ENCODE measurements at regions not wholly inside any gene's neighbourhood (a gene's known extent, or its start where the extent isn't known, plus 50 kb on each side); places are given as distances from the start of the nearest gene placed in this dataset.
A peak's percentile ranks its signal among the peaks of the same experiment; 100 is the strongest.

DNA sequence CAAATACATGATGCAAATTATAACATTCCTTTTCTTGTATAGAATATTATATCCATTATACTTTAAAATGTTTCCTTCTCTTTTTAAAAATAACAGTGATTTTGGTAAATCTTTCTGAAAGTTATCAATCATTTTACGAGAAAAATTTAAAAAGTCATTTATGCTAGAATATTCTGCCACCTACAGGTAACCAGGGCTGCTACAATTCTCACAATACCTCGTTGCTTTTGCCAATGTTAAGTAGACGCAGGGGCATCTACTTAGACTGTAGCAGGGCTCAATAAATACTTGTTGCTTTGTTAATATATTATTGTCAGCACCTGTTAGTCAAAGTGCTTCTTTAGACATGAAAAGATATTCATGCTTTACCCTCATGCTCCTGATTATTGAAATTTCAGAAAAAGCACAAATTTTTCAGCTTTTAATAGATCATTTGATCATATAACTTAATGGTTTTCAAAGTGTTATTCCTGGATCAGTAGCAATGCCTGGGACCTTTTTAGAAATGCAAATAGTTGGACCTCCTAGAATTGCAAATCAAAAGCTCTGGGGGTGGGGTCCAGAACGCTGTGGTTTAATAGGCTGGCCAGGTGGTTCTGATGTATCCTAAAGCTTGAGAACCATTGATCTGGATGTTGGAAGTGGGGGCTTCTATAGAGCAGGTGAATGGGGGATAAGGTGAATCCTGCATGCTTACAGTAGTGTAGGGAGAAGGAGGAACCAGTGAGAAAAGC lies 223.6 kb upstream of the PDZRN3 start:
- DNase-seq (ENCODE audit: low spot score) (no peak), ATAC-seq (ENCODE audit: low read depth) (no peak; the same call in 2 of the 3 replicates)
- Histone ChIP-seq H3K9me3 (ENCODE audit: severe bottlenecking) (no peaks in the 10 kb centered on the region), H3K36me3 (ENCODE audit: low read depth) (no peaks in the 10 kb centered on the region), H3K4me1 (ENCODE audit: insufficient read depth, poor library complexity, severe bottlenecking) (no peaks in the 10 kb centered on the region), H3K4me3 (ENCODE audit: severe bottlenecking) (no peak overlapping the region), H3K27me3 (ENCODE audit: insufficient read depth, poor library complexity, severe bottlenecking) (peaks cover 3% of the 10 kb centered on the region), H3K27ac (ENCODE audit: poor library complexity, severe bottlenecking) (no peak overlapping the region)
- TF ChIP-seq CTCF (IDR thresholded peaks at IDR 0.05; ENCODE audit: poor library complexity, severe bottlenecking): peak; percentile 78

GRCh38 chr3:73846951-73847350 lies 222.2 kb upstream of the PDZRN3 start:
- ATAC-seq (ENCODE audit: low read depth): no peak
- TF ChIP-seq CTCF (IDR thresholded peaks at IDR 0.05; ENCODE audit: poor library complexity, severe bottlenecking): no peak
- no peak overlapping the region for H3K4me3 ChIP-seq (ENCODE audit: severe bottlenecking)

DNA sequence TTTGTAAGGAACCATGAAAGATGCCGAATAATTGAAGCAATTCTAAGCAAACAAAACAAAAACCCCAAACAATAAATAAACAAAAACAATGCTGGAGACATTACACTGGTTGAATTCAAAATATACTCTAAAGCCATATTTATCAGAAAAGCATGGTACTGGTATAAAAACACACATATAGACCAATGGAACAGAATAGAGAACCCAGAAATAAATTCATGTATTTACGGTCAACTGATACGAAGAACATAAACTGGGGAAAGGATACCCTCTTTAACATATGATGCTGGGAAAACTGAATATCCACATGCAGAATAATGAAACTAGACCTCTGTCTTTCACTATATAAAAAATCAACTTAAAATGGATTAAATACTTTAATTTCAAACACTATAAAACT lies 214.3 kb upstream of the PDZRN3 start:
- Histone ChIP-seq H3K27me3 (ENCODE audit: insufficient read depth, poor library complexity, severe bottlenecking) (no peaks in the 10 kb centered on the region), H3K9me3 (ENCODE audit: severe bottlenecking) (peaks cover 4% of the 10 kb centered on the region), H3K36me3 (ENCODE audit: low read depth) (no peaks in the 10 kb centered on the region), H3K4me3 (ENCODE audit: severe bottlenecking) (no peak overlapping the region), H3K27ac (ENCODE audit: poor library complexity, severe bottlenecking) (no peak overlapping the region), H3K4me1 (ENCODE audit: insufficient read depth, poor library complexity, severe bottlenecking) (no peaks in the 10 kb centered on the region)
- ATAC-seq (ENCODE audit: low read depth) (no peak), DNase-seq (ENCODE audit: low spot score) (no peak)
- no peak for TF ChIP-seq CTCF (IDR thresholded peaks at IDR 0.05; ENCODE audit: poor library complexity, severe bottlenecking)

More at GRCh38 chr3:73846951-73847350, 222.2 kb upstream of the PDZRN3 start:
- Histone ChIP-seq H3K27me3 (ENCODE audit: insufficient read depth, poor library complexity, severe bottlenecking) (peaks cover 2% of the 10 kb centered on the region), H3K27ac (ENCODE audit: poor library complexity, severe bottlenecking) (no peak overlapping the region), H3K9me3 (ENCODE audit: severe bottlenecking) (no peaks in the 10 kb centered on the region), H3K36me3 (ENCODE audit: low read depth) (no peaks in the 10 kb centered on the region), H3K4me1 (ENCODE audit: insufficient read depth, poor library complexity, severe bottlenecking) (no peaks in the 10 kb centered on the region)
- no peak for DNase-seq (ENCODE audit: low spot score)

GRCh38 chr3:73835945-73836344 lies 211.2 kb upstream of the PDZRN3 start:
- ATAC-seq (ENCODE audit: low read depth) (no peak), DNase-seq (ENCODE audit: low spot score) (no peak)
- Histone ChIP-seq H3K27ac (ENCODE audit: poor library complexity, severe bottlenecking) (no peak overlapping the region), H3K4me1 (ENCODE audit: insufficient read depth, poor library complexity, severe bottlenecking) (no peaks in the 10 kb centered on the region), H3K27me3 (ENCODE audit: insufficient read depth, poor library complexity, severe bottlenecking) (no peaks in the 10 kb centered on the region), H3K4me3 (ENCODE audit: severe bottlenecking) (no peak overlapping the region), H3K36me3 (ENCODE audit: low read depth) (no peaks in the 10 kb centered on the region), H3K9me3 (ENCODE audit: severe bottlenecking) (peaks cover 4% of the 10 kb centered on the region)
- no peak for TF ChIP-seq CTCF (IDR thresholded peaks at IDR 0.05; ENCODE audit: poor library complexity, severe bottlenecking)

DNA sequence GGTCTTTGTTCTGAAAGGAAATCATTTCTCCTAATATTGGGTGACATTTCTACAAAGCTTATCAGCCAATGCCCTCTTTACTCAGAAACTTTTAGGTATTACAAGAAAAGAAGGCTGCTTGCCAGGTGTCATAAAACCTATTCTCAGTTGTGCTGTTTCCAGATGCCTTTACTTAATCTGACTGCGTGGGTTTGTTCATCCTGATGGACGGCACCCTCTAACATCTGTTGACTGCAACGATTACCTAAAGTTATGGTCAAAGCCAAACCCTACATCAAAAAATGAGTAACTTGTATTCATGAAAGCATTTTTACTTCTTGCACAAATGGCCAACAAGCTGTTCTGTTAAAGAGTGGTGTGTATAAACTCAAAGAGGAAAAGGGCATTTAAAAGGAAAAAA lies 207.7 kb upstream of the PDZRN3 start:
- ATAC-seq (ENCODE audit: low read depth) (no peak), DNase-seq (ENCODE audit: low spot score) (no peak)
- H3K36me3 ChIP-seq (ENCODE audit: low read depth): no peaks in the 10 kb centered on the region
- H3K4me1 ChIP-seq (ENCODE audit: insufficient read depth, poor library complexity, severe bottlenecking): no peaks in the 10 kb centered on the region
- H3K27me3 ChIP-seq (ENCODE audit: insufficient read depth, poor library complexity, severe bottlenecking): no peaks in the 10 kb centered on the region
- no peak overlapping the region for H3K4me3 ChIP-seq (ENCODE audit: severe bottlenecking)
- H3K9me3 ChIP-seq (ENCODE audit: severe bottlenecking): peaks cover 4% of the 10 kb centered on the region
- TF ChIP-seq CTCF (IDR thresholded peaks at IDR 0.05; ENCODE audit: poor library complexity, severe bottlenecking): no peak
- H3K27ac ChIP-seq (ENCODE audit: poor library complexity, severe bottlenecking): no peak overlapping the region

Measured in RWPE2 (cell line).